ENCODE measurements at regions not wholly inside any gene's neighbourhood (a gene's known extent, or its start where the extent isn't known, plus 50 kb on each side); places are given as distances from the start of the nearest gene placed in this dataset.
A peak's percentile ranks its signal among the peaks of the same experiment; 100 is the strongest.
"Not testable (repeated sequence)": the region's sequence is repeated elsewhere in the genome, so short reads cannot be mapped to it uniquely, and the experiment has no call there.

GRCh38 chr16:77502448-77502847 lies 67.6 kb upstream of the ADAMTS18 start:
- no peak for DNase-seq (ENCODE audit: low read depth)
- TF ChIP-seq CTCF (conservative IDR thresholded peaks at IDR 0.05; ENCODE audit: low read depth, low read length): no peak
- no peak overlapping the region for H3K4me3 ChIP-seq (ENCODE audit: low read depth, low read length)

GRCh38 chr16:77506492-77506891 lies 71.7 kb upstream of the ADAMTS18 start:
- H3K4me3 ChIP-seq (ENCODE audit: low read depth, low read length); DNase-seq (ENCODE audit: low read depth): not testable (repeated sequence)

GRCh38 chr16:77509051-77509450 lies 74.2 kb upstream of the ADAMTS18 start:
- no peak for DNase-seq (ENCODE audit: low read depth)
- no peak overlapping the region for H3K4me3 ChIP-seq (ENCODE audit: low read depth, low read length)
- no peak for TF ChIP-seq CTCF (conservative IDR thresholded peaks at IDR 0.05; ENCODE audit: low read depth, low read length)

GRCh38 chr16:77509796-77510195 lies 75.0 kb upstream of the ADAMTS18 start:
- H3K4me3 ChIP-seq (ENCODE audit: low read depth, low read length): no peak overlapping the region
- no peak for TF ChIP-seq CTCF (conservative IDR thresholded peaks at IDR 0.05; ENCODE audit: low read depth, low read length)
- no peak for DNase-seq (ENCODE audit: low read depth)

GRCh38 chr16:77511053-77511452 lies 76.2 kb upstream of the ADAMTS18 start:
- no peak for DNase-seq (ENCODE audit: low read depth)
- no peak overlapping the region for H3K4me3 ChIP-seq (ENCODE audit: low read depth, low read length)
- no peak for TF ChIP-seq CTCF (conservative IDR thresholded peaks at IDR 0.05; ENCODE audit: low read depth, low read length)

GRCh38 chr16:77514500-77515220 lies 79.8 kb upstream of the ADAMTS18 start:
- DNase-seq (ENCODE audit: low read depth): no peak
- no peak for TF ChIP-seq CTCF (conservative IDR thresholded peaks at IDR 0.05; ENCODE audit: low read depth, low read length)
- H3K4me3 ChIP-seq (ENCODE audit: low read depth, low read length): no peak overlapping the region

- H3K4me3 ChIP-seq (ENCODE audit: low read depth, low read length); DNase-seq (ENCODE audit: low read depth): not testable (repeated sequence)
Measured at GRCh38 chr16:77525226-77525625, 90.4 kb upstream of the ADAMTS18 start.

DNA sequence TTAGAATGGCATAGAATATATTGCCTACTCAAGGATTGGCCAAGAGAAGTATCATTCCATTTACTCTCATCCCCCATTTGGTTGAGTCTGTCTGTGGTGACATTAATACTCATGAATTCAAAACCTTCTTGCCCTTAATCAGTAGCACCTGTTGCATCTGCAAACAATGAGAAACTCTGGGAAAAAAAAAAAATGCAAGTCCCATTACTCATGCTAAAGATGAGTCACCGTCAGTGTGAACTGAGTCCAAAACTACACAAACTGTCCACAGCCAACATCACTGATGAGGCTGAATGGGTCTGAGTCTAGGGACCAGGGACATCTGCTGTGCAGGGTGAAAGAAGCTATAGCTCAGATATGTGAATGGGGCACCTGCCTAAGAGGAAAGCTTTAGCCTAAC lies 96.9 kb upstream of the ADAMTS18 start:
- no peak overlapping the region for H3K4me3 ChIP-seq (ENCODE audit: low read depth, low read length)
- no peak for TF ChIP-seq CTCF (conservative IDR thresholded peaks at IDR 0.05; ENCODE audit: low read depth, low read length)
- peak; percentile 56 for DNase-seq (ENCODE audit: low read depth)

Data from epithelial cell of proximal tubule (primary cell).